HCT116 (cell line): ENCODE measurements at regions not wholly inside any gene's neighbourhood (a gene's known extent, or its start where the extent isn't known, plus 50 kb on each side); places are given as distances from the start of the nearest gene placed in this dataset.

Source experiments
- ATAC-seq: fragments of 200-7000 bp; cut with Tn5 transposase; 2 replicates; pipeline ENCODE4 v1.9.1; 2020; ENCODE audit warnings: mild to moderate bottlenecking, moderate library complexity
- BruUV-seq: library from RNA; stranded (reverse); fragments of 400-500 nt; replicated peaks from 2 replicates; lab custom pipeline; 2021; lab: Mats Ljungman, UMichigan
- CTCF ChIA-PET: fragments of 300-600 bp; sonication (Branson Sonifier 250); formaldehyde crosslinking; loops from one replicate; lab custom pipeline; 2021; ENCODE audit warnings: antibody characterized with exemption; lab: Charles Lee
- POLR2A ChIA-PET: fragments of 300-600, 350-600 bp; sonication (Branson Sonifier 250); formaldehyde crosslinking; loops from one replicate; lab custom pipeline; 2021; ENCODE audit warnings: antibody characterized with exemption; lab: Charles Lee
- RAD21 ChIA-PET, 2 experiments: fragments of 300-600 bp; sonication (Branson Sonifier 250); formaldehyde crosslinking; loops; one replicate each; lab custom pipeline; 2023; ENCODE audit warnings: low total read pairs in 2 of 2; ENCODE audit not compliant: uncharacterized antibody in 2 of 2, unreplicated experiment in 2 of 2, low non-redundant PET in 1 of 2; lab: Charles Lee
- DNase-seq: peaks from one replicate; pipeline ENCODE4 v3.0.0-alpha.2; 2010; ENCODE audit warnings: low read depth, low spot score
- H2AFZ ChIP-seq: fragments of 200-600 bp; shearing (Covaris generic), sonication (generic); 2 replicates; pipeline ENCODE4 v1.6.1; 2017; ENCODE audit warnings: low read depth, mixed run types, mixed read lengths, antibody characterized with exemption, low read length; ENCODE audit not compliant: poor library complexity, severe bottlenecking
- H3K27ac ChIP-seq: 2 replicates; pipeline ENCODE4 v1.5.1; 2012; ENCODE audit warnings: low read depth, low read length
- H3K27me3 ChIP-seq: fragments of 200-600 bp; sonication (generic); 2 replicates; pipeline ENCODE4 v1.6.1; 2016; ENCODE audit warnings: mixed run types, low read length, mixed read lengths; ENCODE audit not compliant: insufficient read depth
- H3K36me3 ChIP-seq, 2 experiments: fragments of 200-500 bp in 1 of 2; fragments of 200-600 bp in 1 of 2; sonication (Bioruptor generic) in 1 of 2; sonication (generic) in 1 of 2; 2 replicates each; pipeline versions ENCODE4 v1.5.1 to v1.6.1; 2014 to 2016; ENCODE audit warnings: low read length in 2 of 2, inconsistent platforms in 1 of 2, mixed read lengths in 1 of 2, mixed run types in 1 of 2; ENCODE audit not compliant: insufficient read depth in 2 of 2, control insufficient read depth in 1 of 2
- H3K4me1 ChIP-seq, 2 experiments: fragments of 200-600 bp in 1 of 2; sonication (generic) in 1 of 2; 2 replicates each; pipeline versions ENCODE4 v1.5.1 to v1.6.1; 2012 to 2017; ENCODE audit warnings: low read length in 2 of 2, inconsistent platforms in 1 of 2, mild to moderate bottlenecking in 1 of 2, mixed read lengths in 1 of 2, mixed run types in 1 of 2, moderate library complexity in 1 of 2; ENCODE audit not compliant: insufficient read depth in 2 of 2, control insufficient read depth in 1 of 2
- H3K4me2 ChIP-seq: fragments of 200-600 bp; sonication (generic); 2 replicates; pipeline ENCODE4 v1.6.1; 2017; ENCODE audit warnings: mixed run types, low read length, mixed read lengths
- H3K4me3 ChIP-seq, 2 experiments: fragments of 200-600 bp in 1 of 2; sonication (generic) in 1 of 2; replicated peaks in 1 of 2; 2 replicates each; pipeline ENCODE4 v1.5.1; 2011 to 2016; ENCODE audit warnings: low read length in 2 of 2, control low read depth in 1 of 2, low read depth in 1 of 2, mild to moderate bottlenecking in 1 of 2, mixed read lengths in 1 of 2, mixed run types in 1 of 2
- H3K79me2 ChIP-seq: fragments of 200-600 bp; sonication (generic); 2 replicates; pipeline ENCODE4 v1.6.1; 2017; ENCODE audit warnings: mild to moderate bottlenecking, mixed run types, low read length, moderate library complexity, mixed read lengths; ENCODE audit not compliant: insufficient read depth
- H3K9ac ChIP-seq: fragments of 200-600 bp; sonication (generic); 2 replicates; pipeline ENCODE4 v1.6.1; 2016; ENCODE audit warnings: low read length, mixed read lengths
- H3K9me2 ChIP-seq: fragments of 200-600 bp; sonication (generic), shearing (Covaris generic); 2 replicates; pipeline ENCODE4 v1.6.1; 2017; ENCODE audit warnings: mixed run types, mild to moderate bottlenecking, moderate library complexity; ENCODE audit not compliant: insufficient read depth
- H3K9me3 ChIP-seq, 2 experiments: fragments of 200-500 bp in 1 of 2; fragments of 200-600 bp in 1 of 2; sonication (Bioruptor generic) in 1 of 2; sonication (generic) in 1 of 2; 2 replicates each; pipeline ENCODE4 v1.6.1; 2014 to 2017; ENCODE audit warnings: low read length in 2 of 2, mixed read lengths in 2 of 2, inconsistent platforms in 1 of 2, low read depth in 1 of 2, mild to moderate bottlenecking in 1 of 2, mixed run types in 1 of 2, moderate library complexity in 1 of 2; ENCODE audit not compliant: control insufficient read depth in 1 of 2, insufficient read depth in 1 of 2
- H4K20me1 ChIP-seq: fragments of 200-600 bp; sonication (generic), shearing (Covaris generic); 2 replicates; pipeline ENCODE4 v1.6.1; 2017; ENCODE audit warnings: mixed run types, mild to moderate bottlenecking, moderate library complexity; ENCODE audit not compliant: insufficient read depth
- CBX3 ChIP-seq: IDR thresholded peaks from 2 replicates; pipeline ENCODE4 v1.6.1; 2012; ENCODE audit warnings: low read depth
- CEBPB ChIP-seq: IDR thresholded peaks from 2 replicates; pipeline ENCODE4 v1.6.1; 2012; ENCODE audit warnings: low read depth
- EGR1 ChIP-seq: IDR thresholded peaks from 2 replicates; pipeline ENCODE4 v1.6.1; 2012; ENCODE audit warnings: low read depth
- FOSL1 ChIP-seq: IDR thresholded peaks from 2 replicates; pipeline ENCODE4 v1.6.1; 2012; ENCODE audit warnings: low read depth
- JUND ChIP-seq: IDR thresholded peaks from 2 replicates; pipeline ENCODE4 v1.6.1; 2012
- MAX ChIP-seq: IDR thresholded peaks from 2 replicates; pipeline ENCODE4 v1.6.1; 2012
- POLR2A ChIP-seq: IDR thresholded peaks from 2 replicates; pipeline ENCODE4 v1.7.0; 2011; ENCODE audit warnings: borderline replicate concordance; ENCODE audit not compliant: insufficient read depth, insufficient read length; ENCODE audit errors: extremely low read depth
- REST ChIP-seq: IDR thresholded peaks from 2 replicates; pipeline ENCODE4 v1.6.1; 2012; ENCODE audit warnings: low read depth
- SIN3A ChIP-seq: IDR thresholded peaks from 2 replicates; pipeline ENCODE4 v1.6.1; 2012; ENCODE audit warnings: low read depth
- SP1 ChIP-seq: IDR thresholded peaks from 2 replicates; pipeline ENCODE4 v1.6.1; 2012; ENCODE audit warnings: low read depth
- SRF ChIP-seq: IDR thresholded peaks from 2 replicates; pipeline ENCODE4 v1.6.1; 2012; ENCODE audit warnings: low read depth
- TCF7L2 ChIP-seq: IDR thresholded peaks from 2 replicates; pipeline ENCODE4 v1.7.0; 2011; ENCODE audit warnings: borderline replicate concordance, inconsistent platforms; ENCODE audit not compliant: insufficient read depth, insufficient read length; ENCODE audit errors: extremely low read depth
- YY1 ChIP-seq: IDR thresholded peaks from 2 replicates; pipeline ENCODE4 v1.6.1; 2011; ENCODE audit warnings: low read length, low read depth, moderate library complexity, mild to moderate bottlenecking; ENCODE audit not compliant: insufficient replicate concordance; ENCODE audit errors: extremely low read depth
- ZBTB33 ChIP-seq: IDR thresholded peaks from 2 replicates; pipeline ENCODE4 v1.6.1; 2011; ENCODE audit warnings: mild to moderate bottlenecking, low read length, moderate library complexity; ENCODE audit not compliant: insufficient replicate concordance; ENCODE audit errors: extremely low read depth
- ZNF274 ChIP-seq: fragments of 200-500 bp; sonication (Bioruptor generic); IDR thresholded peaks from 2 replicates; pipeline ENCODE4 v1.6.1; 2014; ENCODE audit warnings: mild to moderate bottlenecking, low read depth, low read length, inconsistent platforms
- intact Hi-C: fragments of 100-400 bp; cut with micrococcal nuclease; formaldehyde crosslinking; loops from 2 replicates; pipeline ENCODE4 v1.10.0; 2022

GRCh38 chr18:39743463-39743862 is 2177.9 kb upstream of the CELF4 start:
- H4K20me1 ChIP-seq, result no peaks in the 10 kb centered on the region
- no TSS peak for BruUV-seq
- ChIA-PET CTCF (no interaction called here), POLR2A (no interaction called here), RAD21 (no interaction called here)
- ATAC-seq (no peak), DNase-seq (no peak)
- no peaks in the 10 kb centered on the region; a peak in 1 of 4 replicates for H3K9me3 ChIP-seq
- H3K9me2 ChIP-seq, result no peaks in the 10 kb centered on the region
- intact Hi-C loops, result no loop called here
- TF ChIP-seq EGR1 (no peak), MAX (no peak), CBX3 (no peak), CEBPB (no peak), ZNF274 (no peak), FOSL1 (no peak), JUND (no peak), SIN3A (no peak), YY1 (no peak), TCF7L2 (no peak)
- no peak overlapping the region for H3K4me3 ChIP-seq
- no peak overlapping the region for H3K9ac ChIP-seq
- H3K79me2 ChIP-seq, result no peaks in the 10 kb centered on the region
- H3K4me1 ChIP-seq, result no peaks in the 10 kb centered on the region
- H3K27me3 ChIP-seq, result no peaks in the 10 kb centered on the region
- no peak overlapping the region for H2AFZ ChIP-seq
- no peaks in the 10 kb centered on the region for H3K36me3 ChIP-seq
- no peak overlapping the region for H3K4me2 ChIP-seq
- no peak overlapping the region for H3K27ac ChIP-seq

- Histone ChIP-seq H3K79me2 (no peaks in the 10 kb centered on the region), H3K27ac (no peak overlapping the region), H3K27me3 (no peaks in the 10 kb centered on the region), H4K20me1 (no peaks in the 10 kb centered on the region), H3K9me2 (no peaks in the 10 kb centered on the region), H3K4me3 (no peak overlapping the region), H3K4me1 (no peaks in the 10 kb centered on the region), H2AFZ (no peak overlapping the region), H3K36me3 (no peaks in the 10 kb centered on the region), H3K9me3 (no peaks in the 10 kb centered on the region; a peak in 1 of 4 replicates), H3K4me2 (no peak overlapping the region), H3K9ac (no peak overlapping the region)
- ChIA-PET RAD21 (no interaction called here), CTCF (no interaction called here), POLR2A (no interaction called here)
- intact Hi-C loops, result no loop called here
- BruUV-seq, result no TSS peak
- ATAC-seq, result no peak
- DNase-seq, result no peak
- TF ChIP-seq ZNF274 (no peak), CBX3 (no peak), YY1 (no peak), POLR2A (no peak), SRF (no peak), REST (no peak), ZBTB33 (no peak), SP1 (no peak), SIN3A (no peak), EGR1 (no peak)
Observed at GRCh38 chr18:39741755-39742466, 2176.3 kb upstream of the CELF4 start.
